ENCODE measurements at regions not wholly inside any gene's neighbourhood (a gene's known extent, or its start where the extent isn't known, plus 50 kb on each side); places are given as distances from the start of the nearest gene placed in this dataset.

GRCh38 chr21:15221799-15222386 lies 157.1 kb upstream of the NRIP1 start:
- no peaks in the 10 kb centered on the region for H3K9me3 ChIP-seq (ENCODE audit: control insufficient read depth in 1 of 2, low read length in 2 of 2)

GRCh38 chr21:15222707-15223106 lies 157.9 kb upstream of the NRIP1 start:
- Histone ChIP-seq H3K27ac (ENCODE audit: low read length) (no peak overlapping the region), H3K4me1 (ENCODE audit: control insufficient read depth in 1 of 2, insufficient read depth in 2 of 2, low read length in 2 of 2) (peaks cover 0 to 7% of the 10 kb centered on the region in 2 donors), H3K27me3 (ENCODE audit: low read depth, low read length) (no peaks in the 10 kb centered on the region), H3K36me3 (ENCODE audit: control insufficient read depth in 1 of 2, insufficient read depth in 2 of 2, low read length in 2 of 2) (no peaks in the 10 kb centered on the region), H3K4me3 (ENCODE audit: low read depth in 1 of 2, low read length in 2 of 2) (no peak overlapping the region), H3K9me3 (ENCODE audit: control insufficient read depth in 1 of 2, low read length in 2 of 2) (no peaks in the 10 kb centered on the region)

More at GRCh38 chr21:15221799-15222386, 157.1 kb upstream of the NRIP1 start:
- Histone ChIP-seq H3K27me3 (ENCODE audit: low read depth, low read length) (no peaks in the 10 kb centered on the region), H3K4me3 (ENCODE audit: low read depth in 1 of 2, low read length in 2 of 2) (no peak overlapping the region), H3K4me1 (ENCODE audit: control insufficient read depth in 1 of 2, insufficient read depth in 2 of 2, low read length in 2 of 2) (peaks cover 0 to 7% of the 10 kb centered on the region in 2 donors), H3K27ac (ENCODE audit: low read length) (no peak overlapping the region), H3K36me3 (ENCODE audit: control insufficient read depth in 1 of 2, insufficient read depth in 2 of 2, low read length in 2 of 2) (no peaks in the 10 kb centered on the region)

GRCh38 chr21:15224346-15225086 lies 159.7 kb upstream of the NRIP1 start:
- no peak overlapping the region for H3K27ac ChIP-seq (ENCODE audit: low read length)
- no peaks in the 10 kb centered on the region for H3K9me3 ChIP-seq (ENCODE audit: control insufficient read depth in 1 of 2, low read length in 2 of 2)
- no peak overlapping the region for H3K4me3 ChIP-seq (ENCODE audit: low read depth in 1 of 2, low read length in 2 of 2)
- no peaks in the 10 kb centered on the region for H3K36me3 ChIP-seq (ENCODE audit: control insufficient read depth in 1 of 2, insufficient read depth in 2 of 2, low read length in 2 of 2)
- peaks cover 0 to 7% of the 10 kb centered on the region in 2 donors for H3K4me1 ChIP-seq (ENCODE audit: control insufficient read depth in 1 of 2, insufficient read depth in 2 of 2, low read length in 2 of 2)
- no peaks in the 10 kb centered on the region for H3K27me3 ChIP-seq (ENCODE audit: low read depth, low read length)

- Histone ChIP-seq H3K4me3 (ENCODE audit: low read depth in 1 of 2, low read length in 2 of 2) (no peak overlapping the region), H3K27ac (ENCODE audit: low read length) (no peak overlapping the region), H3K36me3 (ENCODE audit: control insufficient read depth in 1 of 2, insufficient read depth in 2 of 2, low read length in 2 of 2) (no peaks in the 10 kb centered on the region), H3K27me3 (ENCODE audit: low read depth, low read length) (no peaks in the 10 kb centered on the region), H3K4me1 (ENCODE audit: control insufficient read depth in 1 of 2, insufficient read depth in 2 of 2, low read length in 2 of 2) (no peaks in the 10 kb centered on the region), H3K9me3 (ENCODE audit: control insufficient read depth in 1 of 2, low read length in 2 of 2) (no peaks in the 10 kb centered on the region)
Measured at GRCh38 chr21:15227919-15228318, 163.1 kb upstream of the NRIP1 start.

- Histone ChIP-seq H3K9me3 (ENCODE audit: control insufficient read depth in 1 of 2, low read length in 2 of 2) (no peaks in the 10 kb centered on the region), H3K27me3 (ENCODE audit: low read depth, low read length) (no peaks in the 10 kb centered on the region), H3K27ac (ENCODE audit: low read length) (no peak overlapping the region), H3K4me3 (ENCODE audit: low read depth in 1 of 2, low read length in 2 of 2) (no peak overlapping the region), H3K36me3 (ENCODE audit: control insufficient read depth in 1 of 2, insufficient read depth in 2 of 2, low read length in 2 of 2) (no peaks in the 10 kb centered on the region), H3K4me1 (ENCODE audit: control insufficient read depth in 1 of 2, insufficient read depth in 2 of 2, low read length in 2 of 2) (no peaks in the 10 kb centered on the region)
Measured at GRCh38 chr21:15229390-15229789, 164.6 kb upstream of the NRIP1 start.

- Histone ChIP-seq H3K4me1 (ENCODE audit: control insufficient read depth in 1 of 2, insufficient read depth in 2 of 2, low read length in 2 of 2) (no peaks in the 10 kb centered on the region), H3K27me3 (ENCODE audit: low read depth, low read length) (no peaks in the 10 kb centered on the region), H3K4me3 (ENCODE audit: low read depth in 1 of 2, low read length in 2 of 2) (no peak overlapping the region), H3K9me3 (ENCODE audit: control insufficient read depth in 1 of 2, low read length in 2 of 2) (no peaks in the 10 kb centered on the region), H3K27ac (ENCODE audit: low read length) (no peak overlapping the region), H3K36me3 (ENCODE audit: control insufficient read depth in 1 of 2, insufficient read depth in 2 of 2, low read length in 2 of 2) (no peaks in the 10 kb centered on the region)
Measured at GRCh38 chr21:15233611-15234010, 168.8 kb upstream of the NRIP1 start.

GRCh38 chr21:15236111-15236510 lies 171.3 kb upstream of the NRIP1 start:
- Histone ChIP-seq H3K4me1 (ENCODE audit: control insufficient read depth in 1 of 2, insufficient read depth in 2 of 2, low read length in 2 of 2) (peaks cover 0 to 8% of the 10 kb centered on the region in 2 donors), H3K27me3 (ENCODE audit: low read depth, low read length) (no peaks in the 10 kb centered on the region), H3K9me3 (ENCODE audit: control insufficient read depth in 1 of 2, low read length in 2 of 2) (no peaks in the 10 kb centered on the region), H3K4me3 (ENCODE audit: low read depth in 1 of 2, low read length in 2 of 2) (no peak overlapping the region), H3K27ac (ENCODE audit: low read length) (no peak overlapping the region), H3K36me3 (ENCODE audit: control insufficient read depth in 1 of 2, insufficient read depth in 2 of 2, low read length in 2 of 2) (no peaks in the 10 kb centered on the region)

- Histone ChIP-seq H3K36me3 (ENCODE audit: control insufficient read depth in 1 of 2, insufficient read depth in 2 of 2, low read length in 2 of 2) (no peaks in the 10 kb centered on the region), H3K27me3 (ENCODE audit: low read depth, low read length) (no peaks in the 10 kb centered on the region), H3K4me1 (ENCODE audit: control insufficient read depth in 1 of 2, insufficient read depth in 2 of 2, low read length in 2 of 2) (peaks cover 0 to 9% of the 10 kb centered on the region in 2 donors), H3K4me3 (ENCODE audit: low read depth in 1 of 2, low read length in 2 of 2) (no peak overlapping the region), H3K9me3 (ENCODE audit: control insufficient read depth in 1 of 2, low read length in 2 of 2) (no peaks in the 10 kb centered on the region), H3K27ac (ENCODE audit: low read length) (no peak overlapping the region)
Measured at GRCh38 chr21:15240848-15241247, 176.0 kb upstream of the NRIP1 start.

- no peak overlapping the region for H3K4me3 ChIP-seq (ENCODE audit: low read depth in 1 of 2, low read length in 2 of 2)
- H3K4me1 ChIP-seq (ENCODE audit: control insufficient read depth in 1 of 2, insufficient read depth in 2 of 2, low read length in 2 of 2): peaks cover 0 to 9% of the 10 kb centered on the region in 2 donors
- H3K36me3 ChIP-seq (ENCODE audit: control insufficient read depth in 1 of 2, insufficient read depth in 2 of 2, low read length in 2 of 2): no peaks in the 10 kb centered on the region
- H3K9me3 ChIP-seq (ENCODE audit: control insufficient read depth in 1 of 2, low read length in 2 of 2): no peaks in the 10 kb centered on the region
- no peaks in the 10 kb centered on the region for H3K27me3 ChIP-seq (ENCODE audit: low read depth, low read length)
- H3K27ac ChIP-seq (ENCODE audit: low read length): no peak overlapping the region
Measured at GRCh38 chr21:15241997-15242736, 177.4 kb upstream of the NRIP1 start.

GRCh38 chr21:15242906-15243305 lies 178.1 kb upstream of the NRIP1 start:
- Histone ChIP-seq H3K4me1 (ENCODE audit: control insufficient read depth in 1 of 2, insufficient read depth in 2 of 2, low read length in 2 of 2) (peaks cover 0 to 9% of the 10 kb centered on the region in 2 donors), H3K36me3 (ENCODE audit: control insufficient read depth in 1 of 2, insufficient read depth in 2 of 2, low read length in 2 of 2) (no peaks in the 10 kb centered on the region), H3K4me3 (ENCODE audit: low read depth in 1 of 2, low read length in 2 of 2) (no peak overlapping the region), H3K27ac (ENCODE audit: low read length) (no peak overlapping the region), H3K27me3 (ENCODE audit: low read depth, low read length) (no peaks in the 10 kb centered on the region), H3K9me3 (ENCODE audit: control insufficient read depth in 1 of 2, low read length in 2 of 2) (no peaks in the 10 kb centered on the region)

- Histone ChIP-seq H3K27ac (ENCODE audit: low read length) (no peak overlapping the region), H3K4me3 (ENCODE audit: low read depth in 1 of 2, low read length in 2 of 2) (no peak overlapping the region), H3K36me3 (ENCODE audit: control insufficient read depth in 1 of 2, insufficient read depth in 2 of 2, low read length in 2 of 2) (no peaks in the 10 kb centered on the region), H3K4me1 (ENCODE audit: control insufficient read depth in 1 of 2, insufficient read depth in 2 of 2, low read length in 2 of 2) (peaks cover 0 to 9% of the 10 kb centered on the region in 2 donors), H3K27me3 (ENCODE audit: low read depth, low read length) (no peaks in the 10 kb centered on the region), H3K9me3 (ENCODE audit: control insufficient read depth in 1 of 2, low read length in 2 of 2) (no peaks in the 10 kb centered on the region)
Measured at GRCh38 chr21:15243406-15243805, 178.6 kb upstream of the NRIP1 start.

Data from muscle layer of duodenum (tissue), 2 donors.